SK-N-MC (cell line): ENCODE measurements at regions not wholly inside any gene's neighbourhood (a gene's known extent, or its start where the extent isn't known, plus 50 kb on each side); places are given as distances from the start of the nearest gene placed in this dataset.
"Not testable (repeated sequence)": the region's sequence is repeated elsewhere in the genome, so short reads cannot be mapped to it uniquely, and the experiment has no call there.

Source experiments
- EZH2 ChIP-seq: fragments of 200-600 bp; sonication (generic); IDR thresholded peaks from one replicate; pipeline ENCODE4 v1.6.1; 2017; ENCODE audit warnings: antibody characterized with exemption
- FOXP2 ChIP-seq: optimal IDR thresholded peaks from 2 replicates; pipeline ENCODE3; 2011; ENCODE audit warnings: mild to moderate bottlenecking, moderate library complexity; ENCODE audit not compliant: insufficient read depth; ENCODE audit errors: extremely low read length, control extremely low read depth
- POLR2AphosphoS5 ChIP-seq: IDR thresholded peaks from 2 replicates; pipeline ENCODE4 v1.6.1; 2012; ENCODE audit warnings: mild to moderate bottlenecking, low read depth, low read length, borderline replicate concordance

DNA sequence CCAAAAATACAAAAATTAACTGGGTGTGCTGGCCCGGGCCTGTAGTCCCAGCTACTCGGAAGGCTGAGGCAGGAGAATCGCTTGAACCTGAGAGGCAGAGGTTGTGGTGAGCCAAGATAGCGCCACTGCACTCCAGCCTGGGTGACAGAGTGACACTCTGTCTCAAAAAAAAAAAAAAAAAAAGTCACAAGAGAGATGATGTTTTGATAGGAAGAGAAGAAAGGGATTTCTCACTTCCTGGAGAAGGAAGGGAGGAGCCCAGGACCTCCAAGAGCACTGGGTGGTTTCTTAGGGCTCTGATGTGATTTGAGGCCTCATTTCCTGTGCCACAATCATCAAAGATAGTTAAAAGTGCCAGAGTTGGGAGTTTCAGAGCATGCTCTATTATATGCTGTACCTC, 1048.3 kb downstream of the BCL11B start:
- not testable (repeated sequence) for TF ChIP-seq POLR2AphosphoS5, EZH2, FOXP2
